ENCODE measurements at regions not wholly inside any gene's neighbourhood (a gene's known extent, or its start where the extent isn't known, plus 50 kb on each side); places are given as distances from the start of the nearest gene placed in this dataset.

DNA sequence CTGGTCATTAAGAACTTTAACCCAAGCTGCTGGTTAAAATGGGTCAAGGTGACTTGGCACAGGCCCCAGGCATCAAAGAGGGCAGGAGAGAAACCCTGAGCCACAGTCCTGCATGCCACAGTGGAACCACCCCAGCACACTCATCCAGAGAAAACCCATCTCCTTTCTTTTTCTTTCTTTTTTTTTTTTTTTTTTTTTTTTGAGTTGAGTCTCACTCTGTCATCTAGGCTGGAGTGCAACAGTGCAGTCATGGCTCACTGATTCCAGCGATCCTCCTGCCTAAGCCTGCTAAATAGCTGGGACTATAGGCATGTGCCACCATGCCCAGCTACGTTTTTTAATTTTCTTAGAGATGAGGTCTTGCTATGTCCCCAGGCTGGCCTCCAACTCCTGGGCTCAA lies 109.2 kb upstream of the RAB4A start:
- no peaks in the 10 kb centered on the region for H3K79me2 ChIP-seq (ENCODE audit: insufficient read depth, low read length)
- 76% methylated on average over 2 of the region's 2 CpGs for WGBS (ENCODE audit: low lambda C conversion rate)
- no peak overlapping the region for H3K4me2 ChIP-seq (ENCODE audit: low read depth, low read length)
- no TSS peak for BruUV-seq (replicated peaks)
- no peak for ATAC-seq
- H3K27ac ChIP-seq (ENCODE audit: extremely low read length, insufficient read depth, low read length), result no peak overlapping the region
- FAIRE-seq, result no peak
- no peaks in the 10 kb centered on the region; a peak in 1 of 5 replicates for H3K27me3 ChIP-seq (ENCODE audit: control insufficient read depth in 1 of 2, insufficient read depth in 2 of 2, low read length in 2 of 2)
- in situ Hi-C loops (cut with HindIII; ENCODE audit: extremely low pct_ligation_motif_present, low pct_unique_long_range_greater_than_20kb), result no loop called here
- no peak for DNase-seq (ENCODE audit: low spot score)
- POLR2A ChIA-PET, result interaction anchor here (1.0 kb wide), 1 partner anchor 31 kb away, joined by 3 read pairs; no protein-coding TSS in a partner anchor
- no peak overlapping the region for H2AFZ ChIP-seq (ENCODE audit: low read length)
- TF ChIP-seq CSRNP1 (CRISPR knock-in tag; IDR thresholded peaks at IDR 0.05), result no peak
- no peak for TF ChIP-seq THYN1 (CRISPR knock-in tag; IDR thresholded peaks at IDR 0.05; ENCODE audit: borderline replicate concordance, low read depth)
- no peak for TF ChIP-seq TERF1 (CRISPR knock-in tag; IDR thresholded peaks at IDR 0.05)
- no peak for TF ChIP-seq ZMYM2 (CRISPR knock-in tag; IDR thresholded peaks at IDR 0.05)
- TF ChIP-seq SSRP1 (CRISPR knock-in tag; IDR thresholded peaks at IDR 0.05), result no peak
- TF ChIP-seq ZNF598 (CRISPR knock-in tag; IDR thresholded peaks at IDR 0.05; ENCODE audit: borderline replicate concordance), result no peak
- TF ChIP-seq SP2 (CRISPR knock-in tag; IDR thresholded peaks at IDR 0.05), result no peak
- TF ChIP-seq ZNF556 (CRISPR knock-in tag; IDR thresholded peaks at IDR 0.05; ENCODE audit: borderline replicate concordance), result no peak
- H4K20me1 ChIP-seq (ENCODE audit: insufficient read depth, low read length), result no peaks in the 10 kb centered on the region
- no peak overlapping the region for H3K9ac ChIP-seq (ENCODE audit: insufficient read depth, low read depth, low read length)
- no peaks in the 10 kb centered on the region for H3K9me3 ChIP-seq (ENCODE audit: low read length)
- H3K36me3 ChIP-seq (replicated peaks in 1 of 2; ENCODE audit: control insufficient read depth in 1 of 2, insufficient read depth in 2 of 2, low read length in 2 of 2), result no peaks in the 10 kb centered on the region
- peaks cover 50% of the 10 kb centered on the region for H3K4me1 ChIP-seq (ENCODE audit: insufficient read depth, low read length)
- intact Hi-C loops (cut with micrococcal nuclease; ENCODE audit: unreplicated experiment), result no loop called here
- CTCF ChIA-PET (ENCODE audit: low intra/inter-chr PET ratio, low total read pairs), result no interaction called here
- no peak overlapping the region for H3K4me3 ChIP-seq (replicated peaks in 1 of 3; ENCODE audit: insufficient read depth in 1 of 3, low read depth in 2 of 3, low read length in 3 of 3)

All from HepG2 (cell line).